K562 (cell line): ENCODE measurements at regions not wholly inside any gene's neighbourhood (a gene's known extent, or its start where the extent isn't known, plus 50 kb on each side); places are given as distances from the start of the nearest gene placed in this dataset.

ENCODE experiments used
- ATAC-seq: fragments of 200-7000 bp; cut with Tn5 transposase; 3 replicates; pipeline ENCODE4 v1.9.1; 2020; ENCODE audit warnings: moderate library complexity
- BruUV-seq: library from RNA; stranded (reverse); fragments of 400-500 nt; replicated peaks from 2 replicates; lab custom pipeline; 2021; lab: Mats Ljungman, UMichigan
- CTCF ChIA-PET: fragments of 300-600 bp; formaldehyde crosslinking; extraction: SDS; loops from one replicate; lab custom pipeline; 2021; ENCODE audit warnings: low intra/inter-chr PET ratio; lab: Yijun Ruan, JAX
- POLR2A ChIA-PET: fragments of 300-600, 350-650 bp; sonication (Branson Sonifier 250); formaldehyde crosslinking; extraction: SDS; loops from one replicate; lab custom pipeline; 2021; ENCODE audit warnings: antibody characterized with exemption, inconsistent platforms; lab: Yijun Ruan, JAX
- DNase-seq, 4 experiments: peaks; one replicate each; pipeline versions ENCODE4 v3.0.0 to v3.0.0-alpha.2; 2011 to 2018; ENCODE audit warnings: low spot score in 3 of 4, mixed read lengths in 3 of 4; ENCODE audit errors: extremely low read depth in 1 of 4
- FAIRE-seq: peaks from 2 replicates; lab custom pipeline; 2011; peaks lifted over from hg19 to GRCh38; lab: Jason Lieb, UNC
- H2AFZ ChIP-seq: 2 replicates; pipeline ENCODE4 v1.6.0; 2011; ENCODE audit warnings: low read depth, low read length, control low read depth, inconsistent platforms
- H3K27ac ChIP-seq: fragments of 200-600 bp; 3 replicates; pipeline ENCODE4 v1.8.0; 2011; ENCODE audit warnings: low read depth, mild to moderate bottlenecking, control low read depth, inconsistent platforms, low read length, moderate library complexity, mixed read lengths; ENCODE audit errors: extremely low read depth
- H3K27me3 ChIP-seq, 2 experiments: fragments of 300-600 bp in 1 of 2; 2 replicates in 1 of 2; 3 replicates in 1 of 2; pipeline versions ENCODE4 v1.6.0 to v1.8.0; 2011; ENCODE audit warnings: inconsistent platforms in 2 of 2, low read length in 2 of 2, mild to moderate bottlenecking in 1 of 2, mixed read lengths in 1 of 2, moderate library complexity in 1 of 2; ENCODE audit not compliant: control insufficient read depth in 2 of 2, insufficient read depth in 2 of 2
- H3K36me3 ChIP-seq: fragments of 300-600 bp; 3 replicates; pipeline ENCODE4 v1.8.0; 2011; ENCODE audit warnings: mild to moderate bottlenecking, low read length, inconsistent platforms; ENCODE audit not compliant: control insufficient read depth, insufficient read depth
- H3K4me1 ChIP-seq, 2 experiments: fragments of 200-600 bp in 1 of 2; replicated peaks in 1 of 2; 2 replicates in 1 of 2; 3 replicates in 1 of 2; pipeline versions ENCODE4 v1.5.1 to v1.8.0; 2011; ENCODE audit warnings: inconsistent platforms in 2 of 2, low read length in 2 of 2, mild to moderate bottlenecking in 1 of 2, mixed read lengths in 1 of 2, moderate library complexity in 1 of 2; ENCODE audit not compliant: control insufficient read depth in 2 of 2, insufficient read depth in 2 of 2
- H3K4me2 ChIP-seq: 2 replicates; pipeline ENCODE4 v1.6.1; 2011; ENCODE audit warnings: low read length, control low read depth, inconsistent platforms, mixed read lengths; ENCODE audit not compliant: insufficient read depth
- H3K4me3 ChIP-seq: fragments of 200-600 bp; sonication (generic), shearing (Covaris generic); 2 replicates; pipeline ENCODE4 v1.5.1; 2016; ENCODE audit warnings: control low read depth, inconsistent platforms
- H3K79me2 ChIP-seq: fragments of 200-600 bp; 3 replicates; pipeline ENCODE4 v1.8.0; 2011; ENCODE audit warnings: low read length, inconsistent platforms; ENCODE audit not compliant: control insufficient read depth, insufficient read depth
- H3K9ac ChIP-seq, 2 experiments: 2 replicates each; pipeline versions ENCODE4 v1.6.0 to v1.6.1; 2011; ENCODE audit warnings: low read depth in 2 of 2, low read length in 2 of 2, control low read depth in 1 of 2, inconsistent platforms in 1 of 2, mild to moderate bottlenecking in 1 of 2, mixed read lengths in 1 of 2; ENCODE audit not compliant: insufficient read depth in 1 of 2
- H3K9me1 ChIP-seq: one replicate; pipeline ENCODE4 v1.6.0; 2011; ENCODE audit warnings: inconsistent platforms, mild to moderate bottlenecking, low read length, moderate library complexity; ENCODE audit not compliant: control insufficient read depth, insufficient read depth
- H3K9me3 ChIP-seq: replicated peaks from 2 replicates; pipeline ENCODE4 v1.5.1; 2011; ENCODE audit warnings: low read depth, low read length, inconsistent platforms; ENCODE audit not compliant: control insufficient read depth, insufficient read depth
- H4K20me1 ChIP-seq: replicated peaks from 2 replicates; pipeline ENCODE4 v1.6.1; 2011; ENCODE audit warnings: low read length, inconsistent platforms, mixed read lengths; ENCODE audit not compliant: control insufficient read depth, insufficient read depth
- ATF3 ChIP-seq, 2 experiments: fragments of 450-650 bp in 1 of 2; sonication (generic) in 1 of 2; formaldehyde crosslinking in 1 of 2; IDR thresholded peaks in 1 of 2; conservative IDR thresholded peaks in 1 of 2; 2 replicates each; pipeline versions ENCODE4 v1.6.1 to v1.8.1; 2016 to 2023; ENCODE audit warnings: mild to moderate bottlenecking in 2 of 2, moderate library complexity in 2 of 2, inconsistent platforms in 1 of 2, missing genetic modification reagents in 1 of 2
- CHD7 ChIP-seq: fragments of 200-600 bp; sonication (generic); IDR thresholded peaks from one replicate; pipeline ENCODE4 v1.6.1; 2012; ENCODE audit warnings: mild to moderate bottlenecking, low read depth, low read length, inconsistent platforms
- FUS ChIP-seq: fragments of 200-400 bp; formaldehyde crosslinking; optimal IDR thresholded peaks from 2 replicates; pipeline ENCODE3; 2017; ENCODE audit warnings: low read depth, low read length
- MCM7 ChIP-seq, 2 experiments: fragments of 450-650 bp; IDR thresholded peaks; 2 replicates each; pipeline ENCODE4 v1.6.1; 2016 to 2018
- MEF2A ChIP-seq: IDR thresholded peaks from 2 replicates; pipeline ENCODE4 v1.6.1; 2011; ENCODE audit warnings: low read depth, mild to moderate bottlenecking, low read length, moderate library complexity; ENCODE audit not compliant: control insufficient read depth
- POLR2A ChIP-seq: fragments of 450-650 bp; conservative IDR thresholded peaks from 2 replicates; pipeline ENCODE4 v1.6.1; 2016
- TRIM28 ChIP-seq: fragments of 450-650 bp; IDR thresholded peaks from 2 replicates; pipeline ENCODE4 v1.6.1; 2017
- ZBTB34 ChIP-seq: fragments of 250-450 bp; sonication (Bioruptor Pico); IDR thresholded peaks from 2 replicates; pipeline ENCODE4 v1.8.0; 2021; ENCODE audit warnings: mild to moderate bottlenecking, moderate library complexity
- ZNF134 ChIP-seq: fragments of 250-450 bp; sonication (Bioruptor Pico); conservative IDR thresholded peaks from 2 replicates; pipeline ENCODE4 v1.4.0; 2020
- WGBS: fragments of 100-300 bp; shearing (Covaris generic); methylation state at CpG from one replicate; pipeline ENCODE4 v1.1.6; 2016; ENCODE audit warnings: low coverage, mixed read lengths; ENCODE audit not compliant: insufficient coverage; ENCODE audit errors: missing lambda C conversion rate; 5-methylcytosine and 5-hydroxymethylcytosine counted together
- in situ Hi-C: fragments of 300-500 bp; cut with MboI; formaldehyde crosslinking; loops from 4 replicates; pipeline ENCODE4 v1.15.0; 2018; ENCODE audit warnings: inconsistent platforms, mixed read lengths
- intact Hi-C: fragments of 100-400 bp; cut with micrococcal nuclease; formaldehyde crosslinking; loops from 2 replicates; pipeline ENCODE4 v1.14.2; 2022

GRCh38 chr7:113408999-113409398 lies 290.6 kb upstream of the SMIM30 start:
- no peak overlapping the region for H3K4me2 ChIP-seq
- TF ChIP-seq POLR2A (no peak), ATF3 (IDR thresholded peaks at IDR 0.05) (no peak), ATF3 (CRISPR knock-in tag; conservative IDR thresholded peaks at IDR 0.05) (no peak), MCM7 (IDR thresholded peaks at IDR 0.05) (no peak), CHD7 (no peak), MEF2A (no peak), ZBTB34 (CRISPR knock-in tag) (no peak), ZNF134 (CRISPR knock-in tag) (no peak), FUS (no peak), TRIM28 (no peak)
- TF ChIP-seq, all 486 proteins: peak for 0
- DNase-seq (no peak), ATAC-seq (no peak), FAIRE-seq (no peak)
- in situ Hi-C loops (loop anchor here (25.0 kb wide), 1 partner anchor 397 kb away; no protein-coding TSS in a partner anchor), intact Hi-C loops (no loop called here)
- 0% methylated on average over 1 of the region's 1 CpG for WGBS
- Histone ChIP-seq H2AFZ (no peak overlapping the region), H3K9me3 (no peaks in the 10 kb centered on the region), H3K79me2 (no peaks in the 10 kb centered on the region), H3K4me1 (no peaks in the 10 kb centered on the region), H3K36me3 (no peaks in the 10 kb centered on the region), H3K9ac (no peak overlapping the region), H3K27me3 (no peaks in the 10 kb centered on the region), H3K9me1 (no peaks in the 10 kb centered on the region), H3K27ac (no peak overlapping the region), H4K20me1 (no peaks in the 10 kb centered on the region), H3K4me3 (no peak overlapping the region)
- BruUV-seq: no TSS peak
- POLR2A ChIA-PET: no interaction called here
- CTCF ChIA-PET: interaction anchor here (0.6 kb wide), 1 partner anchor 391 kb away, joined by 3 read pairs; no protein-coding TSS in a partner anchor
